ENCODE measurements at regions not wholly inside any gene's neighbourhood (a gene's known extent, or its start where the extent isn't known, plus 50 kb on each side); places are given as distances from the start of the nearest gene placed in this dataset.

DNA sequence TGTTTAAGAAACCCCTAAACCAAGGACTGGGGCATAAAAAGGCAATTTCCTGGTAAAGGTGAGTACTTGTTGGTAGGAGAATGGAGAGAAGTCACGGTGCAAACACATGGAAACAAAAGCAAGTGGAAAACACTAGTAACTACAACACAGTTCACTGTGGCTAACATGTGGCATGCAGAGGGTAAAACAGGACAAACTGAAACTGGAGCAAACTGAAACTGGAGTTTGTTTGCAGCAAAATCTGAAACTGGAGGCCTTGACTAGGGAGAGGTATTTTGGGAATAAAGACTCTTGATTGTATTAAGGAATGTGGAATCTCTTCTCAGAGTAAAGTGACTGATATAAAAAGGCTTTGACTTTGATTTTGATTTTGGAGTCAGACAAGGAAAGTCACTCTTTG, 376.3 kb upstream of the PRMT6 start:
- no peak for DNase-seq (ENCODE audit: low spot score)

DNA sequence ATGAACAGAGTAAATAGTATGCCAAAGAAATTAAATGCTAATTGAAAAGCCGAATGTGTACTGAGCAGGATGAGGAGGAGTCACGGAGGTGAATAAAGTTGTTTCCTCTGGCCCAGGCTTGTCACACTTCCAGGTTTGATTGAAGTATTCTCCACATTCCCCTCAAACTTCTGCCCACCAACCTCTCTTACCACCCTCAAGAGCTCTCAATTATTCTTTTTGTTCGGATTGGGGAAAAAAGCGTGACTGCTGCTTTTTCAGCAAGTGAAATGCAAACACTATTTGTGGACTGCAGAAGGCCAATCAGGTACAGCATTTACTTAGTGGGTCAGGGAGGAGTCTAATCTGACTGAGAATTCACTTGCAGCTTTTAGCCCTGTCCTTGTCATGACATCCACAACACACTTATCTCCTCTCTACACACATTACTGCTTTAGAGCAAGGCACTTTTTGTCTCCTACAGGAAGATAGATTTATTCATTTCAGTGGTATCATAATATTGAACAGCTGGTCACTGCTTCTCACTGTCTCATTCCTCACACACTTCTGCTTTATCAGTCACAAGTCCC, 375.6 kb upstream of the PRMT6 start:
- no peak for DNase-seq (ENCODE audit: low spot score)

- DNase-seq (ENCODE audit: low spot score) = no peak
Measured at GRCh38 chr1:106681939-106682522, 374.4 kb upstream of the PRMT6 start.

GRCh38 chr1:106688446-106688845, 368.0 kb upstream of the PRMT6 start:
- no peak for DNase-seq (ENCODE audit: low spot score)

- no peak for DNase-seq (ENCODE audit: low spot score)
Measured at GRCh38 chr1:106698660-106699059, 357.8 kb upstream of the PRMT6 start.

DNA sequence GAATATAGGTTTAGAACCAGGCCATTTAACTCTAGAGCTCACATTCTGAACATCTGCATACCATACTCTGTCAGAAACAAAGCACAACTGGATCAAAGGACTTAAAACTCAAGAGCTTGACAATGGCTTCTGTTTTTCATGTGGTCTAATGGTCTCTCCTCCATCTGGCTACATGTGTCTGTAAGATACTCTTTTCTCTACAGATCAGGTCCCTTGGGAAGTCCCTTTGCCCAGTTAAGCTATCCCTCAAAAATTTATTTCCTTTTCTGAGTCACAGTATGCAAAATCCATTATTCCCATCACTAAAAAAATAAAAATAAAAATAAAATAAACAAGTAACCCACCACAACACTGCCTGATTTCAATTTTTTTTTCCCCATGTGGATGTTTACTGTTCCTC, 357.0 kb upstream of the PRMT6 start:
- no peak for DNase-seq (ENCODE audit: low spot score)

DNA sequence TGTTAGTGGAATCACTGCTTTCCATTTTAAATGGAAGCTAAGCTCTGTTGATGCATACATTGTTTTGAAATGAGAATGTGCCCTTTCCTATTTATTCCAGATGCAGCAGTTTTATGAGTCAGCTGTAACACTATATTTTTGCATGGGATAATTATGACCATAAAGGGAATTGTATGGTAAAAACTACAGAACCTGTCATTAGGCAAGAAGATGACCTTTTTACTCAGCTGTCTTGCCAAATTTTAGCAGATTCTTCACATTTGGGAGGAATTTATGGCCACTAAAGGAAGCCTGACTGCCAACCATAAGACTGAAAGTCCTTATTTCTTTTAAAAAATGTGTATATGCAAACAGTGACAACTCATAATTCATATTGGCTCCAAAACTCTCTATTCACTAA, 356.3 kb upstream of the PRMT6 start:
- DNase-seq (ENCODE audit: low spot score) = no peak

GRCh38 chr1:106705971-106706370, 350.5 kb upstream of the PRMT6 start:
- DNase-seq (ENCODE audit: low spot score) = no peak

DNA sequence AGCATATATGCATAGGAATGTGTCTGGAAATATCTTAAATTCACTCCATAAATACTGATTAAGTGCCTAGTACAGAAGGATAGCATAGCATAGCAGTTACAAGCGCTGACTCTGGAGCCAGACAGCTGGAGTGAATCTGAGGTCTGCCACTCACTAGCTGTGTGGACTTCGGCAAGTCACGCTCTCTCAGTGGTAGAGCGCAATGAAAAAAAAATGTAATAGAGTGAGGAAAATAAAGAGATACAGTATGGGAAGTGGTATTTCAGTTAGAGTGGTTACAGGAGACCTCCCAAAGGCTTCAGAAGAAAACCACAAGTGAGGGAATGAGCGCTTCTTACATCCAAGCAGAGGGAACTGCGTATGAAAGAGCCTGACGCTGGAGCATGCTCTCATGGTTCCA, 338.9 kb upstream of the PRMT6 start:
- no peak for DNase-seq (ENCODE audit: low spot score)

GRCh38 chr1:106721790-106722189, 334.7 kb upstream of the PRMT6 start:
- DNase-seq (ENCODE audit: low spot score) = no peak

GRCh38 chr1:106722466-106722865, 334.0 kb upstream of the PRMT6 start:
- DNase-seq (ENCODE audit: low spot score) = no peak

- no peak for DNase-seq (ENCODE audit: low spot score)
Measured at GRCh38 chr1:106727171-106727570, 329.3 kb upstream of the PRMT6 start.

DNA sequence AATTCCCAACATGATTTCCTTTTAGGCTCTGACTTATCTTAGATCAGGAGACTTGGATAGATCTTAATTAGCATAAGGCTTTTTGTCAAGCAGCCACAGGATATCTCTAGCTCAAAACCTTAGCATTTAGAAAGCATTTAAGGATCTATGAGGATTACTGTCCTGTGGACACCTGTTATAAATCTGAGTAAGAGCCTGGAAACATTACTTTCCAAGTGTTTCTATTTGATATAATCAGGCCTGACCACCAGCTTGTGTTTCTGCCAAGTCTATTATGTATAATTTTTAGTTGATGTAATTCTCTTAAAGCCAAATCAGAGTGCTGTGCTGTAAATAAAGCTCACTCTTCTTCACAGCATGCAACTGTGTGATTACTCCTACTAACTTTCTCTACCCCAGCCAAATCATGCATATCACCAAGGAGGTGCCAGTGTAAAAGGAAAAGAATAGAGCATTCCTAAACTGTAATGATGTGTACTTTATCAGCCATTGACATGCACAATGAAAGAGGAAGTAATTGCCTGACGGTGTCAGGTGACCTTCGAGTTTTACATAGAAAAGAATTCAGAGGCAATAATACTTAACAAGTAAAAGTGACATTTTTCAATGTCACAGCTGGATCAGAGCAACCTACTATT, 309.9 kb upstream of the PRMT6 start:
- DNase-seq (ENCODE audit: low spot score) = no peak

GRCh38 chr1:106747232-106747631, 309.2 kb upstream of the PRMT6 start:
- no peak for DNase-seq (ENCODE audit: low spot score)

GRCh38 chr1:106747791-106748190, 308.7 kb upstream of the PRMT6 start:
- no peak for DNase-seq (ENCODE audit: low spot score)

DNA sequence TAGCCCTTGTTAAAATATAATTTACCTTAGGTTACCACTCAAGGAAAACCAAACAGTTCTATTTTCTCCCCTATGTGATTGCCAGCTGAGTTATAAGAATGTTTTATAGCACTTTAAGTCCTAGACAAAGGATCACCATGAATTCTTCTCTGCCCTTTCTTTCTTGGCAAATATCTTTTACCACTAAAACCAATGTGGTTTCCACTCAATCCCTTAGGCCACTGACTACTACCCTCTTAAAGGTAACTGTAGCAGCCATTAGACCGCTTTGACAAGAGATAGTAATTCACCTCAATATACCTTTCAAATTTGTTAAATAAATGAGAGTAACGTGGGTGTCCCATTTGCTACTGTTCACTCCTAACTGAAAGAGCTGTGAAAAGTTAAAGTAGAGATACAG, 307.9 kb upstream of the PRMT6 start:
- DNase-seq (ENCODE audit: low spot score) = no peak

DNA sequence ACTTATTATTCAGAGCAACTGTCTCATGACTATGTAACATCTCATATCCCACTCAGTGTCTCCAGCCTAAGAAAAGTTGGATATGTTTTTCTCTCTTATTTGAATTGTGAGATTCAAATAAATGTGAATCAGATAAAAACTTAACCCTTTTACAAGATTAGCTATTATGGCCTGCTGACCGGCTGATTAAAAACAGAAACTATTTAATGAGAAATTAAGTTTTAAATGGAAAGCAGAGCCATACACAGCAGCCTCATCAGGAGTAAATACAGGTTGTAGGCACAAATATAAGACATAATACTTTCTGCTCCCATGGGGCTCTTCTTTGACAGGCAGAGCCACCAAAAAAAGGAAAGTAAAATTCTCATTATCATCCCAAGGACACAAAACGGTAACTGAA, 307.0 kb upstream of the PRMT6 start:
- no peak for DNase-seq (ENCODE audit: low spot score)

GRCh38 chr1:106749906-106750305, 306.6 kb upstream of the PRMT6 start:
- DNase-seq (ENCODE audit: low spot score) = no peak

DNA sequence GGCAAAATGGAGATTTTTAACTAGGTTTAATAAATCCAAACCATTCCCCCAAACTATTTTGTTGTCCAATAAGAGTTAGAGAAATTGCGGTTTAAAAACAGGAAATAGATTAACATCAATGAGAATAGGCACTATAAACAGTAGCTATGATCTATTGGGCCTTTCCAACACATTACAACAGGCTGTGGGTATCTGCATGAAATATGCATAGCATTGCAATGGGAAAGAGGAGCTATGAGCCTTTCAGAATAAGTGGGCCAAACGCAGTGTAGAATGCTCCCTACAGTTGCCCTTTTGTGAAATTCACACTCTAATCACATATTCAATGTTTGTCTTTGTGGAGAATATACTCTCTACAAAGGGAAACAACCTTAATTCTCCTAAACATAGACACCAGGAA, 305.5 kb upstream of the PRMT6 start:
- DNase-seq (ENCODE audit: low spot score) = no peak

GRCh38 chr1:106753066-106753465, 303.4 kb upstream of the PRMT6 start:
- DNase-seq (ENCODE audit: low spot score) = no peak

DNA sequence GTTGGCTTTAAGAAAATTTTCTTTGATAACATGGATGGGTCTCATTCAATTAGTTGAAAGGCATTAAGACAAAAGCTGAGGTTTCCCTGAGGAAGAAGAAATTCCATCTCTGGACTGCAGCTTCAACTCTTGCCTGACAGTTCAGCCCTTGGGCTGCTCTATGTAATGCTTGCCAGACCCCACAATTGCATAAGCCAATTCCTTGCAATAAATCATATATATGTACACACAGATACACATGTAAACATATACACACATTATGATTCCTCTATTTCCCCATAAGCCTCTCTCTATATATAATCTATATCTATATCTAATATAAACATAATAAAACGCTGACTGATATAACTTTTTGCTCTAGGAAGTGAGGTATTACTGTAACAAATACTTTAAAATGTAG, 301.5 kb upstream of the PRMT6 start:
- DNase-seq (ENCODE audit: low spot score) = no peak

DNA sequence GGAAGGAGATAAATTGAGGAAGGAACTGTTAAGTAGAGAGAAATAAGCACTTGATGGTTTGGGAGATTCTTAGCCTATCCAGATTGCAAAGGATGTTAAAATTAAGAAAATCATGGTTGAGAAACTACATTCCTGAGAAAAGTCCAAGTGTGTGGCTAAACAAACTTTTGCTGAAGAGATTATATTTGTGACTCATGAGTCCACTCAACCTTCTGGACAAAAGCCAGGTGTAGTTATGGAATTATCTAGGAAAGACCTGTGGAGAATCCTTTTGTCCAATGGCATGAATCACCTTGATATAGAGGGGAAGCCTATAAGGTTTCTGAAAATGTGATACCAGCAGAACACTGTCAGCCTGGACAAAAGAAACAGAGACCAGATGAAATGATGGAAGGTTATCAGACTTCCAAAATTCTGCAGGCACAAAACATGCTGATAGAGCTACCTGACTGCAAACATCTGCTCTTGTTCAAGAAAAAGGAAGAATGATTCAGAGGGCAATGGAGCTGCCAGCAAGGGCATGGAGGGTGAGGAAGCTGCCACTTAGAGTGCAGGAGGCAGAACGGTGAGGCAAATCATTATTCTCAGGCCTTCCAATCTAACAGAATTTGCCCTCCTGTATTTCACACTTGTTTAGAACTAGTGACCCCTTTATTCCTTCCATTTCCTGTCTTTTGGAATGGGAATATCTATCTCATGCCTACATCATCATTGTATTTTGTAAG, 300.6 kb upstream of the PRMT6 start:
- no peak for DNase-seq (ENCODE audit: low spot score)

DNA sequence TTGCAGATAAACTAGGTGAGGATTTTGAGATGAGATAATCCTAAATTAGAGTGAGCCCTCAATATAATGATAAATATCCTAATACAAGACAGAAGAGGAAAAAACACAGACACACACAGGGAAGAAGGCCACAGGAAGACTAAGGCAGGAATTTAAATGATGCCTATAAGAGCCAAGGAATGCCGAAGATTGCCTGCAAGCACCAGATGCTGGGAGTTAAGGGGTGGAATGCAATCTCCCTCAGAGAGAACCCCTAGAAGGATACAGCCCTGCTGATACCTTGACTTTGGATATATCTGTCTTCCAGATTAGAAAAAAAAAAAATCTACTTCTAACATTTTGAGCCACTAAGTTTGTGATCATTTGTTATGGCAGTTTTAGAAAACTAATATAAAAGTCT, 299.7 kb upstream of the PRMT6 start:
- DNase-seq (ENCODE audit: low spot score) = no peak
